Lower lobe of right lung (tissue), 2 donors: ENCODE measurements at regions not wholly inside any gene's neighbourhood (a gene's known extent, or its start where the extent isn't known, plus 50 kb on each side); places are given as distances from the start of the nearest gene placed in this dataset.

Source experiments
- ATAC-seq, 2 donors: fragments of 200-7000 bp; cut with Tn5 transposase; one replicate each; pipeline ENCODE4 v1.9.1; 2020 to 2022; ENCODE audit warnings: mild to moderate bottlenecking in 2 of 2, moderate library complexity in 2 of 2
- DNase-seq: peaks from one replicate; pipeline ENCODE4 v3.0.0-alpha.2; 2020
- H3K27ac ChIP-seq: fragments of 200-600 bp; one replicate; pipeline ENCODE4 v1.8.0; 2022
- H3K27me3 ChIP-seq: fragments of 200-600 bp; one replicate; pipeline ENCODE4 v1.8.0; 2022; ENCODE audit warnings: low read depth
- H3K36me3 ChIP-seq: fragments of 200-600 bp; one replicate; pipeline ENCODE4 v1.8.0; 2022; ENCODE audit warnings: mild to moderate bottlenecking
- H3K4me1 ChIP-seq: fragments of 200-600 bp; one replicate; pipeline ENCODE4 v1.8.0; 2022
- H3K4me3 ChIP-seq: fragments of 200-600 bp; one replicate; pipeline ENCODE4 v1.8.0; 2022; ENCODE audit warnings: mild to moderate bottlenecking
- H3K9me3 ChIP-seq: fragments of 200-600 bp; one replicate; pipeline ENCODE4 v1.8.0; 2022
- CTCF ChIP-seq: fragments of 200-600 bp; IDR thresholded peaks from one replicate; pipeline ENCODE4 v1.8.0; 2022; ENCODE audit warnings: antibody characterized with exemption, mild to moderate bottlenecking
- intact Hi-C: fragments of 100-400 bp; cut with DNase I; formaldehyde crosslinking; loops from one replicate; pipeline ENCODE4 v1.11.0; 2022
- donor health status: DM: no; HTN: yes; CAD: no; lungs with severe emphysema.

- no peak for TF ChIP-seq CTCF
- intact Hi-C loops, result no loop called here
- Histone ChIP-seq H3K36me3 (no peaks in the 10 kb centered on the region), H3K4me3 (no peak overlapping the region), H3K27me3 (no peaks in the 10 kb centered on the region), H3K27ac (no peak overlapping the region), H3K9me3 (no peaks in the 10 kb centered on the region), H3K4me1 (no peaks in the 10 kb centered on the region)
- ATAC-seq (no peak), DNase-seq (no peak)
These were observed 165.4 kb upstream of the TACR3 start for GRCh38 chr4:103885152-103885551.

GRCh38 chr4:103867311-103867710 is 147.5 kb upstream of the TACR3 start:
- intact Hi-C loops, result no loop called here
- no peak for ATAC-seq
- no peaks in the 10 kb centered on the region for H3K36me3 ChIP-seq
- TF ChIP-seq CTCF, result no peak
- H3K27me3 ChIP-seq, result no peaks in the 10 kb centered on the region
- H3K4me3 ChIP-seq, result no peak overlapping the region
- no peaks in the 10 kb centered on the region for H3K9me3 ChIP-seq
- no peaks in the 10 kb centered on the region for H3K4me1 ChIP-seq
- no peak overlapping the region for H3K27ac ChIP-seq
- DNase-seq, result no peak

- Histone ChIP-seq H3K9me3 (peaks cover 3% of the 10 kb centered on the region), H3K4me3 (no peak overlapping the region), H3K27me3 (no peaks in the 10 kb centered on the region), H3K36me3 (no peaks in the 10 kb centered on the region), H3K27ac (no peak overlapping the region), H3K4me1 (no peaks in the 10 kb centered on the region)
- intact Hi-C loops, result no loop called here
- ATAC-seq (no peak), DNase-seq (no peak)
- no peak for TF ChIP-seq CTCF
These were observed 133.8 kb upstream of the TACR3 start for GRCh38 chr4:103853627-103854026.

- ATAC-seq, result no peak
- H3K27me3 ChIP-seq, result no peaks in the 10 kb centered on the region
These were observed 133.4 kb upstream of the TACR3 start for GRCh38 chr4:103853146-103853545.

GRCh38 chr4:103845075-103845474 is 125.3 kb upstream of the TACR3 start:
- no peaks in the 10 kb centered on the region for H3K36me3 ChIP-seq
- intact Hi-C loops, result no loop called here
- H3K27me3 ChIP-seq, result no peaks in the 10 kb centered on the region
- TF ChIP-seq CTCF, result no peak
- ATAC-seq, result no peak
- no peak for DNase-seq
- no peak overlapping the region for H3K4me3 ChIP-seq
- no peak overlapping the region for H3K27ac ChIP-seq
- H3K4me1 ChIP-seq, result no peaks in the 10 kb centered on the region
- H3K9me3 ChIP-seq, result peaks cover 7% of the 10 kb centered on the region

More at GRCh38 chr4:103853146-103853545, 133.4 kb upstream of the TACR3 start:
- no peak for DNase-seq
- Histone ChIP-seq H3K27ac (no peak overlapping the region), H3K4me1 (no peaks in the 10 kb centered on the region), H3K36me3 (no peaks in the 10 kb centered on the region), H3K4me3 (no peak overlapping the region), H3K9me3 (peaks cover 4% of the 10 kb centered on the region)
- no peak for TF ChIP-seq CTCF
- intact Hi-C loops, result no loop called here
